Stomach smooth muscle (tissue), 2 donors: ENCODE measurements at regions not wholly inside any gene's neighbourhood (a gene's known extent, or its start where the extent isn't known, plus 50 kb on each side); places are given as distances from the start of the nearest gene placed in this dataset.

Source experiments
- H3K27ac ChIP-seq: one replicate; pipeline ENCODE4 v1.7.0; 2013; ENCODE audit warnings: mild to moderate bottlenecking, low read length, inconsistent platforms
- H3K27me3 ChIP-seq, 2 donors: one replicate each; pipeline ENCODE4 v1.7.0; 2013; ENCODE audit warnings: low read length in 2 of 2; ENCODE audit not compliant: insufficient read depth in 2 of 2, control insufficient read depth in 1 of 2
- H3K36me3 ChIP-seq, 2 donors: one replicate each; pipeline ENCODE4 v1.7.0; 2013; ENCODE audit warnings: low read length in 2 of 2; ENCODE audit not compliant: control insufficient read depth in 2 of 2, insufficient read depth in 2 of 2
- H3K4me1 ChIP-seq: one replicate; pipeline ENCODE4 v1.7.0; 2013; ENCODE audit warnings: low read length; ENCODE audit not compliant: control insufficient read depth, insufficient read depth
- H3K4me3 ChIP-seq, 2 donors: one replicate each; pipeline ENCODE4 v1.7.0; 2013; ENCODE audit warnings: low read length in 2 of 2
- H3K9ac ChIP-seq, 2 donors: one replicate each; pipeline ENCODE4 v1.7.0; 2013; ENCODE audit warnings: low read length in 2 of 2, mild to moderate bottlenecking in 1 of 2
- H3K9me3 ChIP-seq, 2 donors: one replicate each; pipeline ENCODE4 v1.7.0; 2013; ENCODE audit warnings: low read length in 2 of 2; ENCODE audit not compliant: control insufficient read depth in 2 of 2
- donor health status: healthy.
- donor health status: Pancreatic carcinoma.

GRCh38 chr9:99594056-99594780 lies 227.5 kb upstream of the NR4A3 start:
- no peaks in the 10 kb centered on the region for H3K9me3 ChIP-seq
- no peaks in the 10 kb centered on the region for H3K27me3 ChIP-seq
- no peaks in the 10 kb centered on the region for H3K4me1 ChIP-seq
- no peak overlapping the region for H3K4me3 ChIP-seq
- H3K9ac ChIP-seq = no peak overlapping the region
- H3K27ac ChIP-seq = no peak overlapping the region
- no peaks in the 10 kb centered on the region for H3K36me3 ChIP-seq

- no peak overlapping the region for H3K27ac ChIP-seq
- no peaks in the 10 kb centered on the region for H3K4me1 ChIP-seq
- H3K9me3 ChIP-seq = no peaks in the 10 kb centered on the region
- no peaks in the 10 kb centered on the region for H3K36me3 ChIP-seq
- no peaks in the 10 kb centered on the region for H3K27me3 ChIP-seq
- no peak overlapping the region for H3K9ac ChIP-seq
- H3K4me3 ChIP-seq = no peak overlapping the region
Observed at GRCh38 chr9:99595796-99596195, 225.9 kb upstream of the NR4A3 start.

DNA sequence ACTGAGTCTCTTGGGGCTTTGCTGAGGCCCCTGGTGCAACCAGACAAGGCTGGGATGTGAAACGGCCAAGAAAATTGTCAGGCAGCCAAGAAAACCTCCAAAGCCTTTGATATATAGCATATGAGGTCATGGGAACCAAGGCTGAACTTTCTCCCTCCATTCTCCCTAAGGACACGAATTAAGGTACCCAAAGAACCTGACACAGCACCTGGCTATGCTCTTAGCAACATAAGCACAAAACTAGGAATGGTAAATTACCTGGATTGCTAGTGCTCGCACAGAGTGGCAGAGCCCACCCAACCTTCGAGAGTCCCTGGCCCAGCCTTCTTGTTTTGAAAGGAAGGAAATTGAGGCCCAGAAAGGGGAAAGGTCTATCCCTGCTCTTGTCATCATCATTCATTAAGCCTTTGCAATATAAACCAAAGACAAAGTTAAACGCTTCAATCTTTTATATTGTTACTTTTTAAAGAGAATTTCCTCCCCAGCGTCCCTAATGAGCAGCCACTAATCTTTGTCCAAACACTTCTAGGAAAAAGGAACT lies 220.0 kb upstream of the NR4A3 start:
- H3K27me3 ChIP-seq = no peaks in the 10 kb centered on the region
- H3K4me1 ChIP-seq = no peaks in the 10 kb centered on the region
- H3K9me3 ChIP-seq = no peaks in the 10 kb centered on the region
- H3K27ac ChIP-seq = no peak overlapping the region
- H3K4me3 ChIP-seq = no peak overlapping the region
- no peak overlapping the region for H3K9ac ChIP-seq
- H3K36me3 ChIP-seq = no peaks in the 10 kb centered on the region

- H3K4me1 ChIP-seq = no peaks in the 10 kb centered on the region
- no peak overlapping the region for H3K9ac ChIP-seq
- no peaks in the 10 kb centered on the region for H3K9me3 ChIP-seq
- H3K4me3 ChIP-seq = no peak overlapping the region
- H3K27ac ChIP-seq = no peak overlapping the region
- H3K27me3 ChIP-seq = no peaks in the 10 kb centered on the region
- H3K36me3 ChIP-seq = no peaks in the 10 kb centered on the region
Observed at GRCh38 chr9:99602854-99603253, 218.8 kb upstream of the NR4A3 start.

GRCh38 chr9:99605016-99605743 lies 216.5 kb upstream of the NR4A3 start:
- Histone ChIP-seq H3K9me3 (no peaks in the 10 kb centered on the region), H3K36me3 (no peaks in the 10 kb centered on the region), H3K27ac (no peak overlapping the region), H3K9ac (no peak overlapping the region), H3K4me1 (no peaks in the 10 kb centered on the region), H3K4me3 (no peak overlapping the region), H3K27me3 (no peaks in the 10 kb centered on the region)

DNA sequence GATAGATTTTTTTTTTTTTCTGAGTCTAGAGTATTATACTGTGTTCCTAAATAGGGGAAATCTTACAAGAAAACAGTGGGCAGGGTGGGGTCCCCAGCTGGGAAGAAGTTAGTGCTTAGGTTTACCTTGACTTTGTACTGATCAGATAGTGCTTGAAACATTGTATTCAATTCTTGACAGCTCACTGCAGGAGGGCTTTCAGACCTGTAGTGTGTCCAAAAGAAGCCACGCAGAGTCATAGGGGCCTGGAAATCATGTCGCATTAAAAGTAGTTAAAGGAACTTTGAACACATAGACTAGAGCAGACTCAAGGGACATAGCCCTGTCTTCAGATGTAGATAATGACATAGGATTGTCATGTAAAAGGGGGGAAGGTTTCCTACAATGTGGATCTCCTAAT lies 215.4 kb upstream of the NR4A3 start:
- H3K27ac ChIP-seq = no peak overlapping the region
- H3K36me3 ChIP-seq = no peaks in the 10 kb centered on the region
- H3K27me3 ChIP-seq = no peaks in the 10 kb centered on the region
- H3K4me3 ChIP-seq = no peak overlapping the region
- no peaks in the 10 kb centered on the region for H3K9me3 ChIP-seq
- H3K9ac ChIP-seq = no peak overlapping the region
- no peaks in the 10 kb centered on the region for H3K4me1 ChIP-seq

GRCh38 chr9:99606957-99607356 lies 214.7 kb upstream of the NR4A3 start:
- no peak overlapping the region for H3K27ac ChIP-seq
- H3K9me3 ChIP-seq = no peaks in the 10 kb centered on the region
- no peak overlapping the region for H3K4me3 ChIP-seq
- H3K27me3 ChIP-seq = no peaks in the 10 kb centered on the region
- H3K9ac ChIP-seq = no peak overlapping the region
- no peaks in the 10 kb centered on the region for H3K36me3 ChIP-seq
- H3K4me1 ChIP-seq = no peaks in the 10 kb centered on the region

DNA sequence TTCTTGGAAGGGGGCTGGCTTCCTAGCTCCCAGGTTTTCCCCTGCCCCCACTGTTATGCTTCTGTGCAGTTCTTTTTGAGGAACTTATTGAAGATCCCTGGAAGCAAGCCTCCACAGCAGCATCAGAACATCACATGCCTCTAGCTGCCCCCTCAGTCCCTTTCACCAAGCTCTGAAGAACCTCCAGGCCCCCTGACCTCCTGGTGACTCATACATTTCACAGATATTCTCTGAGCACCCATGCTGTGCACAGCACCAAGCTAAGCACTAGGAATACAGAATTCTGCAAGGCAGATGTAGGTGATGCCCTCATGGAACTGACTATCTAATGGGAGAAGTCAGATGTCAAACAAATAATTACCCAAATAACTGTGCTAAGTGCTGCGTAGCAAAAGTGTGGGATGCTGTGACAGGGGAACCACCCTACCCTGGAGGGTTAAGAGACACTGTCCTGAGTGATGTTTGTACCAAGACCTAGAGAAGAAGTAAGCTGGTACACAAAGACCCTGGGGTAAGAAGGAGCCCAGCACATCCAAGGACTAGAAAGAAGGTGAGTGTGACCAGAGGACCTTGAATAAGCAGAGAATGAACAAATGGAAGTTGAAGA lies 213.7 kb upstream of the NR4A3 start:
- H3K27ac ChIP-seq = no peak overlapping the region
- no peak overlapping the region for H3K9ac ChIP-seq
- H3K4me1 ChIP-seq = no peaks in the 10 kb centered on the region
- no peaks in the 10 kb centered on the region for H3K27me3 ChIP-seq
- no peaks in the 10 kb centered on the region for H3K36me3 ChIP-seq
- no peak overlapping the region for H3K4me3 ChIP-seq
- no peaks in the 10 kb centered on the region for H3K9me3 ChIP-seq

GRCh38 chr9:99614341-99614740 lies 207.3 kb upstream of the NR4A3 start:
- Histone ChIP-seq H3K36me3 (no peaks in the 10 kb centered on the region), H3K9ac (no peak overlapping the region)

GRCh38 chr9:99621040-99621439 lies 200.6 kb upstream of the NR4A3 start:
- Histone ChIP-seq H3K9me3 (no peaks in the 10 kb centered on the region), H3K4me3 (no peak overlapping the region), H3K27me3 (no peaks in the 10 kb centered on the region), H3K4me1 (no peaks in the 10 kb centered on the region), H3K36me3 (no peaks in the 10 kb centered on the region), H3K9ac (no peak overlapping the region), H3K27ac (no peak overlapping the region)

More at GRCh38 chr9:99614341-99614740, 207.3 kb upstream of the NR4A3 start:
- H3K4me1 ChIP-seq = no peaks in the 10 kb centered on the region
- no peak overlapping the region for H3K4me3 ChIP-seq
- H3K27me3 ChIP-seq = no peaks in the 10 kb centered on the region
- no peak overlapping the region for H3K27ac ChIP-seq
- no peaks in the 10 kb centered on the region for H3K9me3 ChIP-seq
